AG09319 (cell line): ENCODE measurements at regions not wholly inside any gene's neighbourhood (a gene's known extent, or its start where the extent isn't known, plus 50 kb on each side); places are given as distances from the start of the nearest gene placed in this dataset.

ENCODE experiments used
- DNase-seq: peaks from one replicate; pipeline ENCODE4 v3.0.0-alpha.2; 2010; ENCODE audit warnings: low read depth; ENCODE audit errors: extremely low read depth
- CTCF ChIP-seq: IDR thresholded peaks from 2 replicates; pipeline ENCODE4 v1.5.1; 2011; ENCODE audit warnings: low read depth, mild to moderate bottlenecking, inconsistent platforms, low read length, moderate library complexity

- DNase-seq = no peak
- no peak for TF ChIP-seq CTCF
These were observed 296.5 kb downstream of the GALC start for GRCh38 chr14:87696485-87696884.

- no peak for TF ChIP-seq CTCF
- no peak for DNase-seq
These were observed 301.7 kb downstream of the GALC start for GRCh38 chr14:87691042-87691881.

GRCh38 chr14:87690076-87690613, 302.8 kb downstream of the GALC start:
- TF ChIP-seq CTCF = no peak
- DNase-seq = no peak

GRCh38 chr14:87688524-87688923, 304.5 kb downstream of the GALC start:
- no peak for TF ChIP-seq CTCF
- no peak for DNase-seq

DNA sequence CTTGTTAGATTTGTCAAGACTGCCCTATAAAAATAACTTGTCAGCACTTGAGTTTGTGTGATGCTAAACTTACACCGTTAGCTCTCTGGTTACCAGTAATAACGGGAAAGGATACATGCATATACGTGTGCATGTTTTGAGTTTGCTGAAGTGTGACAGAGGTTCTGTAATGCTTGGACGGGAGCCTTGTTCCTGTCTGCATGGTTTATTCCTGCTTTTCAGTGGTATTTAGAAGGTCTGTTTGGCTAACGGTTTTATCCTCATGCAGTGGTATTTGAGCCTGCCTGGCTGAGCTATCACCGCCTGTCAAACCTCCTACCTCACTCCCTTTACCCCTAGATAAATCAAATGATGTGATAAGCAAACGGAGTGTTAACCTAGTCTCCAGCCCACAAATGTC, 305.6 kb downstream of the GALC start:
- DNase-seq = no peak
- no peak for TF ChIP-seq CTCF

DNA sequence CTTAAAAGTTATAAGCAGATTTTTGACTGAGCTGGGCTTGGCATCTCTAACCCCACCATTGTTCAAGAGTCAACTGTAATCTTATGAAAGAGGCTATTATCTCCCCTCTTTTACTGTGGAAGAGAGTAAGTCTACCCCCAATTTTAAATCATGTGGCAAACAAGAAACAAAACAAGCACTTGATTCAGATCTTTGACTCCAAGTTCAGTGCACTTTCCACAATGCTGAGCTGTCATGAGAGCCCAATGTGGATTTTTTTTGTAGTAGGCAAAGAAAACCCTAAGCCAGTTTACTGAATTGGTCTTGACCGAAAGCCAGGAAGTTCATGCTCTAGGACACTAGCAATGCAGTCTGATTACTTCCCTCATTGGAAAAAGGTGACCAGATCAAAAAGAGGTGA, 306.2 kb downstream of the GALC start:
- no peak for TF ChIP-seq CTCF
- DNase-seq = no peak

DNA sequence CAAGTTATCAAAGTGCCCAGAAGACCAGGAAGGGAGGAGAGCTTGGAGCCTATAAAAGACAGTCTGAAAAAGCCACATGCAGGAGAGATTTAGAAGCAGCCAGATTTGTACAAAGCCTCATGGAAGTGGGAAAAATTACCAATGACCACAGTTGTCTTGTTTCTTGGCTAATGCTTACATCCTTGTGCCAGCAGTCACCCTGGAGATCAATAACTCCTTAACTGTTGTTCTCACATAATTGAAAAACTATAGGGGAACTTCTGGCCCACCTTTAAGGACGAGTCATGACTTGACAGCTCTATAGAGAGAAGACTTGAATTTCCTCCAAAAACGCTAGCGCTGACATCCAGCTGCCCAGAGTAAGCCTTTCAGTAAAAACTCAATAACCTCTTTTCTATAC, 313.1 kb downstream of the GALC start:
- no peak for TF ChIP-seq CTCF
- no peak for DNase-seq
